Activated B cell treated with CpG ODN at 0.5 μM for 24 hours (primary cell): ENCODE measurements at regions not wholly inside any gene's neighbourhood (a gene's known extent, or its start where the extent isn't known, plus 50 kb on each side); places are given as distances from the start of the nearest gene placed in this dataset.
A peak's percentile ranks its signal among the peaks of the same experiment; 100 is the strongest.

Experiments
- ATAC-seq: fragments of 200-7000 bp; cut with Tn5 transposase; one replicate; pipeline ENCODE4 v1.10.0; 2021; ENCODE audit warnings: low read depth, mild to moderate bottlenecking, moderate library complexity
- CTCF ChIA-PET: fragments of 350-600 bp; sonication (Branson Sonifier 250); formaldehyde crosslinking; loops from one replicate; lab custom pipeline; 2021; ENCODE audit warnings: antibody characterized with exemption; lab: Charles Lee
- POLR2A ChIA-PET: fragments of 350-600 bp; sonication (Branson Sonifier 250); formaldehyde crosslinking; loops from one replicate; lab custom pipeline; 2021; ENCODE audit warnings: antibody characterized with exemption; lab: Charles Lee
- DNase-seq: peaks from one replicate; pipeline ENCODE4 v3.0.0; 2022
- H3K27ac Mint-ChIP-seq: one replicate; pipeline ENCODE4 v1.8.0; 2020; ENCODE audit warnings: mixed read lengths
- H3K27me3 Mint-ChIP-seq: one replicate; pipeline ENCODE4 v1.8.0; 2021; ENCODE audit warnings: mixed read lengths
- H3K36me3 Mint-ChIP-seq: one replicate; pipeline ENCODE4 v1.8.0; 2021; ENCODE audit warnings: low read depth, mixed read lengths
- H3K4me1 Mint-ChIP-seq: one replicate; pipeline ENCODE4 v1.8.0; 2021; ENCODE audit warnings: mixed read lengths
- H3K4me3 Mint-ChIP-seq: one replicate; pipeline ENCODE4 v1.8.0; 2020; ENCODE audit warnings: mild to moderate bottlenecking, mixed read lengths
- H3K9me3 Mint-ChIP-seq: one replicate; pipeline ENCODE4 v1.8.0; 2020; ENCODE audit warnings: mixed read lengths
- intact Hi-C: fragments of 100-400 bp; cut with micrococcal nuclease; formaldehyde crosslinking; loops from one replicate; pipeline ENCODE4 v1.15.1; 2024
- TF ChIP-seq, protein P1 (sequence below): fragments of 200-600 bp; IDR thresholded peaks from one replicate; pipeline ENCODE4 v1.8.0; 2022; ENCODE audit warnings: antibody characterized with exemption, mild to moderate bottlenecking

DNA sequence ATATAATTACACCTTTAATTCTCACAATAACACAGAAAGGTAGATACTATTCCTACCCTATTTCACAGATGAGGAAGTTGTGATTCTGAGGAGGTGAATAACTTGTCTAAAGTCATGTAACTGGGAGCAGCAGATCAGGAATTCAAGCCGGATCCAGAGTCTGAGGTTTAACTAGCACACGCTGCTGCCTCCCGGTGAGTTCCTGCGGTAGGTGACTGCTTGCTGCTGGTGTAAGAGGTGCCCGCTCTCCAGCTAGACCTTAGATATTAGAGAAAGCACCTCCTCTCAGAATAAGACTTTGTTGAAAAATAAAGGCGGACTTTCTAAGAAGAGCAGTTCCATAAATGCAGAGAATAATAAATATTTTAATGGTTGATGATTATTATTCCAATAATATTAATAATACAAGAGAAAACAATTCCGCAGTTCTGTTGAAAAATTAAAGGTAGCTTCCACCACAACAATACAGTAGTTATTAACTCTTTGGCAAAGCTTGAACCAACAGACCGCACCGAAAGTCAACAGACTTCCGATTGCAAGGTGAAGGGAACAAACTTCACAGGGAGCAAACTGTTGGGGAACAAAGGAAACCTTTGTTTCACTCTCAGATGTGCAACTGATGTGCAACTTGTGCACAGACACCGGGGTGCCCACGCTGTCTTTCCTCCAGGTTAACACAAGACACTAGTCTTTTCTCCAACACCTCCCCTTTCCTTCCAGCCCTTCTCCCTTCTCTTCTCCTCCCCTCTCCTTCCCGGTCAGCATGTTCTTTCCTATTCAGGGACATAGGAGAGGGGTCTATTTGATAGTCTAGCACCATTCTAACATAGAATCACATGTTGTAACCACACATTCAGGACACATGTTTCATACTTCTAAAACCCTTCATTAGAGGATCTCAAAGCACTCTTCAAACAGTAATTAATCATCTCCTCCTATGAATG lies 73.2 kb upstream of the EGLN3 start:
- TF ChIP-seq, protein P1, sequence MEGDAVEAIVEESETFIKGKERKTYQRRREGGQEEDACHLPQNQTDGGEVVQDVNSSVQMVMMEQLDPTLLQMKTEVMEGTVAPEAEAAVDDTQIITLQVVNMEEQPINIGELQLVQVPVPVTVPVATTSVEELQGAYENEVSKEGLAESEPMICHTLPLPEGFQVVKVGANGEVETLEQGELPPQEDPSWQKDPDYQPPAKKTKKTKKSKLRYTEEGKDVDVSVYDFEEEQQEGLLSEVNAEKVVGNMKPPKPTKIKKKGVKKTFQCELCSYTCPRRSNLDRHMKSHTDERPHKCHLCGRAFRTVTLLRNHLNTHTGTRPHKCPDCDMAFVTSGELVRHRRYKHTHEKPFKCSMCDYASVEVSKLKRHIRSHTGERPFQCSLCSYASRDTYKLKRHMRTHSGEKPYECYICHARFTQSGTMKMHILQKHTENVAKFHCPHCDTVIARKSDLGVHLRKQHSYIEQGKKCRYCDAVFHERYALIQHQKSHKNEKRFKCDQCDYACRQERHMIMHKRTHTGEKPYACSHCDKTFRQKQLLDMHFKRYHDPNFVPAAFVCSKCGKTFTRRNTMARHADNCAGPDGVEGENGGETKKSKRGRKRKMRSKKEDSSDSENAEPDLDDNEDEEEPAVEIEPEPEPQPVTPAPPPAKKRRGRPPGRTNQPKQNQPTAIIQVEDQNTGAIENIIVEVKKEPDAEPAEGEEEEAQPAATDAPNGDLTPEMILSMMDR, result no peak
- intact Hi-C loops, result no loop called here
- no peaks in the 10 kb centered on the region for H3K4me1 Mint-ChIP-seq
- no peaks in the 10 kb centered on the region for H3K36me3 Mint-ChIP-seq
- ChIA-PET POLR2A (no interaction called here), CTCF (no interaction called here)
- H3K9me3 Mint-ChIP-seq, result no peaks in the 10 kb centered on the region
- ATAC-seq (no peak), DNase-seq (no peak)
- peaks cover 2% of the 10 kb centered on the region for H3K27me3 Mint-ChIP-seq
- no peak overlapping the region for H3K27ac Mint-ChIP-seq
- no peak overlapping the region for H3K4me3 Mint-ChIP-seq

GRCh38 chr14:34021096-34021495 lies 70.2 kb upstream of the EGLN3 start:
- no peaks in the 10 kb centered on the region for H3K4me1 Mint-ChIP-seq
- peaks cover 2% of the 10 kb centered on the region for H3K27me3 Mint-ChIP-seq
- CTCF ChIA-PET, result no interaction called here
- POLR2A ChIA-PET, result no interaction called here
- no peaks in the 10 kb centered on the region for H3K36me3 Mint-ChIP-seq
- intact Hi-C loops, result no loop called here
- ATAC-seq, result no peak
- DNase-seq, result no peak
- H3K9me3 Mint-ChIP-seq, result no peaks in the 10 kb centered on the region
- no peak overlapping the region for H3K27ac Mint-ChIP-seq
- H3K4me3 Mint-ChIP-seq, result no peak overlapping the region
- TF ChIP-seq, protein P1, result no peak

DNA sequence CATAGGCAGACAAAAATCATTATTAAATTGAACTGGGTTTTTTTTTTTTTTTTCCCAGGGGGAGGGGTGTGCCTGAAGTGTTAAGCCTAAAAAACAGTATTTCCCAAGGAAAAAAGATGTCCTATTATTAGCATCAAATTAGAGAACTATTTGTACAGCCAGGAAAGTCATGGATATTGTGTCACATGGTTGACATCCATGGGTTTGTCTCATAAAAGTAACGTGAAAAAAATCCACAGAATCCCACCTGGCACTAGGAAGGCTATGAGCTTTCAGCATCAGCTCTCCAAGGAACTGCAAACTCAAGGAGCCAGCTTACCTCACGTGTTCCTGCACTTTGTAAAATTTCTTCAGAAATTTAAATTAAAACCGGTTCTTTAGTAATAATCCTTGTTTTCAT lies 69.1 kb upstream of the EGLN3 start:
- Mint-ChIP-seq H3K4me3 (no peak overlapping the region), H3K4me1 (no peaks in the 10 kb centered on the region), H3K27ac (no peak overlapping the region), H3K9me3 (no peaks in the 10 kb centered on the region), H3K27me3 (peaks cover 2% of the 10 kb centered on the region), H3K36me3 (no peaks in the 10 kb centered on the region)
- CTCF ChIA-PET, result no interaction called here
- ATAC-seq (no peak), DNase-seq (no peak)
- TF ChIP-seq, protein P1, result no peak
- POLR2A ChIA-PET, result no interaction called here
- intact Hi-C loops, result no loop called here

- intact Hi-C loops, result no loop called here
- Mint-ChIP-seq H3K9me3 (no peaks in the 10 kb centered on the region), H3K27ac (peak overlapping the region; percentile 68), H3K4me1 (peaks cover 2% of the 10 kb centered on the region), H3K27me3 (no peaks in the 10 kb centered on the region), H3K4me3 (peak overlapping the region; percentile 59), H3K36me3 (no peaks in the 10 kb centered on the region)
- ATAC-seq (peak; percentile 47), DNase-seq (no peak)
- ChIA-PET CTCF (no interaction called here), POLR2A (no interaction called here)
- TF ChIP-seq, protein P1, result no peak
These were observed 67.8 kb upstream of the EGLN3 start for GRCh38 chr14:34018564-34019244.

DNA sequence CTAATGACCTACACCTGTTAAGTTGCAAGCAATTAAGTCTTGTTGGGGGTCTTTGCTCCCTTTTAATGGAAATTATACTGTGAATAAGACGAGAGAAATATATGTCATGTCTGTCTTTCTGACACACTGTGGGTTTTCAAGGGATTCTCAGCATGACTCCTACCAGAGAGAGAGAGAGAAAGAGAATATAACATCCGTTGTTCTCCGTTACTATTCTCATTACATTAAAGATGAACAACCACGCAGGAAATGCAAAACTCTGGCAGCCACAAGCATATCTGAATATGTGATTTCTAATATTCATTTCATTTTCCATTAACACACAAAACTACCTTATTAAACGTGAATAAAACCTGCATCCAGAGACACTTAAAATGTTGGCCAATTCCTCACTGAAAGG lies 67.3 kb upstream of the EGLN3 start:
- ATAC-seq (no peak), DNase-seq (no peak)
- Mint-ChIP-seq H3K4me1 (peaks cover 8% of the 10 kb centered on the region), H3K9me3 (no peaks in the 10 kb centered on the region), H3K36me3 (no peaks in the 10 kb centered on the region), H3K27me3 (peaks cover 2% of the 10 kb centered on the region), H3K27ac (peak overlapping the region; percentile 68), H3K4me3 (peak overlapping the region; percentile 59)
- intact Hi-C loops, result no loop called here
- TF ChIP-seq, protein P1, result no peak
- ChIA-PET CTCF (no interaction called here), POLR2A (no interaction called here)
